22Rv1 (cell line): ENCODE measurements at regions not wholly inside any gene's neighbourhood (a gene's known extent, or its start where the extent isn't known, plus 50 kb on each side); places are given as distances from the start of the nearest gene placed in this dataset.

Source experiments
- ZFX ChIP-seq: fragments of 450-650 bp; IDR thresholded peaks from 2 replicates; pipeline ENCODE4 v1.6.1; 2017; ENCODE audit warnings: antibody characterized with exemption, borderline replicate concordance
- TF ChIP-seq, protein P1 (sequence below): fragments of 450-650 bp; IDR thresholded peaks from 2 replicates; pipeline ENCODE4 v1.5.1; 2017; ENCODE audit warnings: mild to moderate bottlenecking

DNA sequence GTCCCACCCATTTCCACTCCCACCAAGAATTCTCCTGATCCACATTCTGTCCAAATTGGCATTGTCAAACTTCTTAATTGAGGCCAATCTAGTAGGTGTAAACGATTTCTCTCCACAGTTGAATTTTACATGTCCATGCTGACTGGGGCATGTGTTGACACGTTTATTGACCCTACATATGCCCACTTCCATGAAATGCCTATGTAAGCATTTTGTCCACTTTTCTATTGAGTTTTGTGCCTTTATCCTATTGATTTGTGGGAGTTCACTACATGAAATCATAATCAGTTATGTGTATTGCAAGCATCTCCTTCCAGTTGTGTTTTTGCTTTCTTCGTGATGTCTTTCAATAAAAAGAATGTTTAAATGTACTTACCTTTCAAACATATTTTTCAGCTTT lies 141.7 kb upstream of the NSMCE3 start:
- TF ChIP-seq, protein P1, sequence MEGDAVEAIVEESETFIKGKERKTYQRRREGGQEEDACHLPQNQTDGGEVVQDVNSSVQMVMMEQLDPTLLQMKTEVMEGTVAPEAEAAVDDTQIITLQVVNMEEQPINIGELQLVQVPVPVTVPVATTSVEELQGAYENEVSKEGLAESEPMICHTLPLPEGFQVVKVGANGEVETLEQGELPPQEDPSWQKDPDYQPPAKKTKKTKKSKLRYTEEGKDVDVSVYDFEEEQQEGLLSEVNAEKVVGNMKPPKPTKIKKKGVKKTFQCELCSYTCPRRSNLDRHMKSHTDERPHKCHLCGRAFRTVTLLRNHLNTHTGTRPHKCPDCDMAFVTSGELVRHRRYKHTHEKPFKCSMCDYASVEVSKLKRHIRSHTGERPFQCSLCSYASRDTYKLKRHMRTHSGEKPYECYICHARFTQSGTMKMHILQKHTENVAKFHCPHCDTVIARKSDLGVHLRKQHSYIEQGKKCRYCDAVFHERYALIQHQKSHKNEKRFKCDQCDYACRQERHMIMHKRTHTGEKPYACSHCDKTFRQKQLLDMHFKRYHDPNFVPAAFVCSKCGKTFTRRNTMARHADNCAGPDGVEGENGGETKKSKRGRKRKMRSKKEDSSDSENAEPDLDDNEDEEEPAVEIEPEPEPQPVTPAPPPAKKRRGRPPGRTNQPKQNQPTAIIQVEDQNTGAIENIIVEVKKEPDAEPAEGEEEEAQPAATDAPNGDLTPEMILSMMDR = no peak
- no peak for TF ChIP-seq ZFX
